Gastroesophageal sphincter (tissue), 4 donors: ENCODE measurements at regions not wholly inside any gene's neighbourhood (a gene's known extent, or its start where the extent isn't known, plus 50 kb on each side); places are given as distances from the start of the nearest gene placed in this dataset.
"Not testable (repeated sequence)": the region's sequence is repeated elsewhere in the genome, so short reads cannot be mapped to it uniquely, and the experiment has no call there.

ENCODE experiments used
- ATAC-seq: fragments of 150-250 bp; one replicate; pipeline ENCODE4 v1.9.1; 2016; ENCODE audit warnings: mild to moderate bottlenecking, moderate library complexity
- H3K27ac ChIP-seq, 4 donors: fragments of 200-600 bp; sonication (generic) in 3 of 4; 1 replicate in 3 of 4; 2 replicates in 1 of 4; pipeline ENCODE4 v1.5.1; 2016 to 2019
- H3K27me3 ChIP-seq: fragments of 200-600 bp; sonication (generic); one replicate; pipeline ENCODE4 v1.5.1; 2019
- H3K36me3 ChIP-seq, 2 donors: fragments of 200-600 bp; sonication (generic); one replicate each; pipeline ENCODE4 v1.5.1; 2019; ENCODE audit warnings: control low read depth in 1 of 2
- H3K4me1 ChIP-seq, 3 donors: fragments of 200-600 bp; sonication (generic); 1 replicate in 2 of 3; 2 replicates in 1 of 3; pipeline ENCODE4 v1.5.1; 2016 to 2019; ENCODE audit warnings: control low read depth in 2 of 3
- H3K4me3 ChIP-seq, 2 donors: fragments of 200-600 bp; sonication (generic); one replicate each; pipeline ENCODE4 v1.5.1; 2019; ENCODE audit warnings: mild to moderate bottlenecking in 1 of 2, moderate library complexity in 1 of 2
- H3K9me3 ChIP-seq, 3 donors: fragments of 200-600 bp; sonication (generic); one replicate each; pipeline ENCODE4 v1.5.1; 2017 to 2019; ENCODE audit warnings: control low read depth in 2 of 3
- EP300 ChIP-seq: sonication (generic); formaldehyde crosslinking; IDR thresholded peaks from one replicate; pipeline ENCODE4 v1.6.1; 2017; ENCODE audit warnings: antibody characterized with exemption, mild to moderate bottlenecking
- POLR2A ChIP-seq, 2 donors: fragments of 450-650 bp; IDR thresholded peaks; one replicate each; pipeline ENCODE4 v1.6.1; 2017; ENCODE audit warnings: antibody characterized with exemption in 2 of 2, mild to moderate bottlenecking in 2 of 2, moderate library complexity in 1 of 2
- POLR2AphosphoS5 ChIP-seq: sonication (generic); formaldehyde crosslinking; IDR thresholded peaks from one replicate; pipeline ENCODE4 v1.6.1; 2017; ENCODE audit warnings: antibody characterized with exemption
- WGBS, 2 donors: methylation state at CpG; one replicate each; pipeline ENCODE4 v1.1.5; 2018; ENCODE audit warnings: low coverage in 1 of 2; 5-methylcytosine and 5-hydroxymethylcytosine counted together
- TF ChIP-seq, protein P1 (sequence below), 4 experiments: fragments of 200-600 bp in 2 of 4; fragments of 450-650 bp in 2 of 4; sonication (generic) in 1 of 4; IDR thresholded peaks; one replicate each; pipeline ENCODE4 v1.5.1; 2017 to 2019; ENCODE audit warnings: antibody characterized with exemption in 4 of 4, mild to moderate bottlenecking in 2 of 4, moderate library complexity in 2 of 4

DNA sequence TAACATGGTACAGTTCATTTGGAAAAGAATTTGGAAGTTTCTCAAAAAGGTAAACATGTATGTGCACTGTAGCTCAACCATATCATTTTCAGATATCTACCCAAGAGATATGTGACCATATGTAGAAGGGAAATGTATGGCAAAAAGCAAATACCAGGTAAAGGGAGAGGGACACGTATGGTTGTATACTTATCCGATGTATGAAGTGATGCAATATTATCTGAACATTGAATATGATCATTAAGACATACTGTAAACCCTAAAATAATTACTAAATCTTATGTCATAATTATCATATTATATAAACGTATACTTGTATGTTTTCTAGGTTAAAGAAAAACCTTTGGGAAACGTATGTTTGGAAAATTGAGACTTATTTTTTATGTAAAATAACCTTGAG is 367.5 kb upstream of the KCND2 start:
- Histone ChIP-seq H3K36me3 (no peaks in the 10 kb centered on the region), H3K9me3 (no peaks in the 10 kb centered on the region), H3K4me1 (no peaks in the 10 kb centered on the region), H3K27me3 (no peaks in the 10 kb centered on the region), H3K4me3 (no peak overlapping the region), H3K27ac (no peak overlapping the region)
- no peak for ATAC-seq
- TF ChIP-seq EP300 (no peak), POLR2AphosphoS5 (no peak), POLR2A (IDR thresholded peaks at IDR 0.05) (no peak)
- TF ChIP-seq, protein P1, sequence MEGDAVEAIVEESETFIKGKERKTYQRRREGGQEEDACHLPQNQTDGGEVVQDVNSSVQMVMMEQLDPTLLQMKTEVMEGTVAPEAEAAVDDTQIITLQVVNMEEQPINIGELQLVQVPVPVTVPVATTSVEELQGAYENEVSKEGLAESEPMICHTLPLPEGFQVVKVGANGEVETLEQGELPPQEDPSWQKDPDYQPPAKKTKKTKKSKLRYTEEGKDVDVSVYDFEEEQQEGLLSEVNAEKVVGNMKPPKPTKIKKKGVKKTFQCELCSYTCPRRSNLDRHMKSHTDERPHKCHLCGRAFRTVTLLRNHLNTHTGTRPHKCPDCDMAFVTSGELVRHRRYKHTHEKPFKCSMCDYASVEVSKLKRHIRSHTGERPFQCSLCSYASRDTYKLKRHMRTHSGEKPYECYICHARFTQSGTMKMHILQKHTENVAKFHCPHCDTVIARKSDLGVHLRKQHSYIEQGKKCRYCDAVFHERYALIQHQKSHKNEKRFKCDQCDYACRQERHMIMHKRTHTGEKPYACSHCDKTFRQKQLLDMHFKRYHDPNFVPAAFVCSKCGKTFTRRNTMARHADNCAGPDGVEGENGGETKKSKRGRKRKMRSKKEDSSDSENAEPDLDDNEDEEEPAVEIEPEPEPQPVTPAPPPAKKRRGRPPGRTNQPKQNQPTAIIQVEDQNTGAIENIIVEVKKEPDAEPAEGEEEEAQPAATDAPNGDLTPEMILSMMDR (IDR thresholded peaks at IDR 0.05), result no peak
- 69 to 81% methylated on average over 4 of the region's 4 CpGs for WGBS, 2 donors

DNA sequence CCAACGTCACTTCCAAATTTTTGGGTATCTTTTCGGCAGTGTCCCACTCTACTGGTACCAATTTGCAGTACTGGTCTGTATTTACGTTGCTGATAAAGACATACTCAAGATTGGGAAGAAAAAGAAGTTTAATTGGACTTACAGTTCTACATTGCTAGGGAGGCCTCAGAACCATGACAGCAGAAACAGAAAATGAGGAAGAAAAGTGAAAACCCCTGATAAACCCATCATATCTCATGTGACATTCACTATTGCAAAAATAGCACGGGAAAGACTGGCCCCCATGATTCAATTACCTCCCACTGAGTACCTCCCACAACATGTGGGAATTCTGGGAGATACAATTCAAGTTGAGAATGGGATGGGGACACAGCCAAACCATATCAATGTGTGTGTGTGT is 364.0 kb upstream of the KCND2 start:
- no peaks in the 10 kb centered on the region for H3K36me3 ChIP-seq
- no peak for TF ChIP-seq POLR2AphosphoS5
- H3K27ac ChIP-seq, result no peak overlapping the region
- no peaks in the 10 kb centered on the region for H3K4me1 ChIP-seq
- ATAC-seq, result no peak
- peaks cover 0 to under 1% (median 0%) of the 10 kb centered on the region in 3 donors for H3K9me3 ChIP-seq
- 64 to 72% methylated on average over 3 to 4 of the region's 4 CpGs for WGBS, 2 donors
- no peaks in the 10 kb centered on the region for H3K27me3 ChIP-seq
- no peak overlapping the region for H3K4me3 ChIP-seq

DNA sequence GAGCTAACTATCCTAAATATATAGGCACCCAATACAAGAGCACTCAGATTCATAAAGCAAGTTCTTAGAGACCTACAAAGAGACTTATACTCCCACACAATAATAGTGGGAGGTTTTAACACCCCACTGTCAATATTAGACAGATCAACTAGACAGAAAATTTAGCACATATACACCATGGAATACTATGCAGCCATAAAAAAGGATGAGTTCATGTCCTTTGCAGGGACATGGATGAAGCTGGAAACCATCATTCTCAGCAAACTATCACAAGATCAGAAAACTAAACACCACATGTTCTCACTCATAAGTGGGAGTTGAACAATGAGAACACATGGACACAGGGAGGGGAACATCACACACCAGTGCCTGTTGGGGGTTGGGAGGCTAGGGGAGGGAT is 358.9 kb upstream of the KCND2 start:
- H3K27ac ChIP-seq, ATAC-seq, H3K36me3 ChIP-seq, H3K9me3 ChIP-seq, H3K27me3 ChIP-seq, H3K4me1 ChIP-seq, H3K4me3 ChIP-seq: not testable (repeated sequence)

DNA sequence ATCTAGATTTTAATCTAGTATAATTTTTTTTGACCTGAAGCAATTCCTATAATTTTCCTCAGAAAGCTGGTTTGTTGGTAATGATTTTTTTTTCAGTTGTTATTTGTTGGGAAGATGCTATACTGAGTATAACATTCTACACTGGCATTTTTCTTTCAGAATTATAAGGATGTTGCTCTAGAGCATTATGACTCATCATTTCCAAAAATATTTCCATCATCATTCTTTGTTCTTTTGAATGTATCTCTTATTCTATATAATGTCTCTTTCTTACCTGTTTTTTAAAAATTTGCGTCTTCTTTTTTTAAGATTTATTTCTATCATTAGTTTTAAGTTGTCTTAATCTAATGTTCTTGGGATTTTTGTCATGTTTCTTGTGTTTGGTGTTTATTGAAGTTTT is 356.5 kb upstream of the KCND2 start:
- Histone ChIP-seq H3K36me3 (no peaks in the 10 kb centered on the region), H3K27ac (no peak overlapping the region), H3K9me3 (peaks cover 0 to 5% (median 0%) of the 10 kb centered on the region in 3 donors), H3K4me1 (no peaks in the 10 kb centered on the region), H3K27me3 (no peaks in the 10 kb centered on the region), H3K4me3 (no peak overlapping the region)
- 94% methylated on average over 1 of the region's 1 CpG; no CpG with 5 or more reads in 1 of the 2 donors for WGBS, 2 donors
- TF ChIP-seq POLR2A (IDR thresholded peaks at IDR 0.05) (no peak), POLR2AphosphoS5 (no peak), EP300 (no peak)
- TF ChIP-seq, protein P1 (IDR thresholded peaks at IDR 0.05), result no peak
- ATAC-seq, result no peak

DNA sequence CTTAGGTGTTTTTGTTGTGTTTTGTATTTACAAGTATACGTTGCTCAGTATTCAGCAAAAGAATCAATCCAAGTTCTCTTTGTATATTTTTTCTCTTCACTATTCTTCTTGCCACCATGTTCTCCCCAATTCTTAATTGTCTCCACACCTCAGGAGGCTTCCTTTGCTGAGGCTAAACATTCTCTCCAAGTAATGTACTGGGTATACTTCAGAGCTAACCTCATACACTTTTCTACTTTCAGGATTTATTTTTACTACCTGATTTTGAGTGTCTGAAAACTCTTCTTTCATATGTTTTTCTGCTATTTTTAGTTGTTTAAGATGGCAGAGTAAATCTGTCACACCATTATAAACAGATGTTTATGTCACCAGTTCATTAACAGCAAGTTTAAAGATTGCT is 354.8 kb upstream of the KCND2 start:
- no peaks in the 10 kb centered on the region for H3K4me1 ChIP-seq
- TF ChIP-seq, protein P1 (IDR thresholded peaks at IDR 0.05), result no peak
- TF ChIP-seq POLR2A (IDR thresholded peaks at IDR 0.05) (no peak), POLR2AphosphoS5 (no peak), EP300 (no peak)
- no peak overlapping the region for H3K27ac ChIP-seq
- peaks cover 0 to 5% (median 0%) of the 10 kb centered on the region in 3 donors for H3K9me3 ChIP-seq
- no peak overlapping the region for H3K4me3 ChIP-seq
- H3K36me3 ChIP-seq, result no peaks in the 10 kb centered on the region
- WGBS, 2 donors, result 62% methylated on average over 1 of the region's 1 CpG; no CpG with 5 or more reads in 1 of the 2 donors
- H3K27me3 ChIP-seq, result no peaks in the 10 kb centered on the region
- no peak for ATAC-seq

DNA sequence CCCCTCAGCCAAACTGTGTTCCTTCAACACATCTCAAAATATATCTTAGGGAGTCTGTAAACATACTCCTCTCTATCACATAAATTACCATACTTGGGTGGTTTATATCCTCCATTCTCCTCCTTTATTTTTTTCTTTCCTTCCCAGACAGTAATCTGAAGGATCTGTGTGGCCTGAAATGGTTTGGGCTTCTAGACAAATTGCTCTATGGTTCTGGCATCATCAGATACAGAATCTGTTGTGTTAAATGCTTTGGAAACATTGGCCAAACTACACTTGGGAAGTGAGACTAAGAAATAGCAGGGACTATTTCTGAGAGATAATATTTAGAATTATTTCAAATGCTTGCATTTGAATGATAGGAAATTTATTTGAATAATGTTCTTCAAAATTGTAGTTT is 353.0 kb upstream of the KCND2 start:
- H3K27me3 ChIP-seq, result no peaks in the 10 kb centered on the region
- H3K9me3 ChIP-seq, result no peaks in the 10 kb centered on the region
- no peaks in the 10 kb centered on the region for H3K4me1 ChIP-seq
- no peak for TF ChIP-seq POLR2A (IDR thresholded peaks at IDR 0.05)
- TF ChIP-seq, protein P1 (IDR thresholded peaks at IDR 0.05), result no peak
- TF ChIP-seq POLR2AphosphoS5, result no peak
- no peak for TF ChIP-seq EP300
- H3K36me3 ChIP-seq, result no peaks in the 10 kb centered on the region
- no peak overlapping the region for H3K4me3 ChIP-seq
- no peak overlapping the region for H3K27ac ChIP-seq
- ATAC-seq, result no peak
